Endodermal cell (in vitro differentiated cells): ENCODE measurements at regions not wholly inside any gene's neighbourhood (a gene's known extent, or its start where the extent isn't known, plus 50 kb on each side); places are given as distances from the start of the nearest gene placed in this dataset.

Experiments used
- DNase-seq: peaks from one replicate; pipeline ENCODE4 v3.0.0-alpha.2; 2017
- H3K27ac ChIP-seq: 2 replicates; pipeline ENCODE4 v1.5.1; 2013; ENCODE audit warnings: mild to moderate bottlenecking, low read depth, low read length, moderate library complexity
- H3K27me3 ChIP-seq: 2 replicates; pipeline ENCODE4 v1.6.1; 2013; ENCODE audit warnings: mild to moderate bottlenecking, low read length, moderate library complexity; ENCODE audit not compliant: insufficient read depth, control insufficient read depth, poor library complexity, severe bottlenecking
- H3K36me3 ChIP-seq: 2 replicates; pipeline ENCODE4 v1.7.0; 2013; ENCODE audit warnings: mild to moderate bottlenecking, low read length, moderate library complexity; ENCODE audit not compliant: control insufficient read depth, insufficient read depth
- H3K4me1 ChIP-seq: one replicate; pipeline ENCODE4 v1.7.0; 2013; ENCODE audit warnings: low read length; ENCODE audit not compliant: control insufficient read depth, insufficient read depth
- H3K4me3 ChIP-seq: 2 replicates; pipeline ENCODE4 v1.5.1; 2013; ENCODE audit warnings: mild to moderate bottlenecking, low read length, moderate library complexity
- H3K9ac ChIP-seq: 2 replicates; pipeline ENCODE4 v1.6.1; 2013; ENCODE audit warnings: mild to moderate bottlenecking, low read length, moderate library complexity; ENCODE audit not compliant: poor library complexity, severe bottlenecking; ENCODE audit errors: extremely low read depth
- H3K9me3 ChIP-seq: 2 replicates; pipeline ENCODE4 v1.6.1; 2013; ENCODE audit warnings: mild to moderate bottlenecking, low read length, moderate library complexity; ENCODE audit not compliant: control insufficient read depth
- H3K27ac Mint-ChIP-seq: 2 replicates; pipeline ENCODE4 v1.8.0; 2020; ENCODE audit warnings: mixed read lengths
- H3K27me3 Mint-ChIP-seq: 2 replicates; pipeline ENCODE4 v1.8.0; 2021; ENCODE audit warnings: mild to moderate bottlenecking, mixed read lengths; ENCODE audit not compliant: insufficient read depth
- H3K36me3 Mint-ChIP-seq: 2 replicates; pipeline ENCODE4 v1.8.0; 2020; ENCODE audit warnings: low read depth, mixed read lengths
- H3K4me1 Mint-ChIP-seq: 2 replicates; pipeline ENCODE4 v1.8.0; 2020; ENCODE audit warnings: mixed read lengths
- H3K4me3 Mint-ChIP-seq: 2 replicates; pipeline ENCODE4 v1.8.0; 2020; ENCODE audit warnings: mild to moderate bottlenecking, moderate library complexity, mixed read lengths
- H3K9me3 Mint-ChIP-seq: 2 replicates; pipeline ENCODE4 v1.8.0; 2020; ENCODE audit warnings: mild to moderate bottlenecking, mixed read lengths
- CTCF ChIP-seq: fragments of 200-600 bp; sonication (generic); conservative IDR thresholded peaks from 2 replicates; pipeline ENCODE4 v1.5.0; 2021; ENCODE audit warnings: antibody characterized with exemption, mild to moderate bottlenecking
- WGBS, 2 experiments: methylation state at CpG; one replicate each; pipeline versions ENCODE4 v1.1.5 to v1.1.7; 2013; ENCODE audit warnings: missing lambda C conversion rate in 2 of 2, mixed read lengths in 1 of 2; ENCODE audit not compliant: insufficient coverage in 1 of 2, insufficient read length in 1 of 2; 5-methylcytosine and 5-hydroxymethylcytosine counted together

DNA sequence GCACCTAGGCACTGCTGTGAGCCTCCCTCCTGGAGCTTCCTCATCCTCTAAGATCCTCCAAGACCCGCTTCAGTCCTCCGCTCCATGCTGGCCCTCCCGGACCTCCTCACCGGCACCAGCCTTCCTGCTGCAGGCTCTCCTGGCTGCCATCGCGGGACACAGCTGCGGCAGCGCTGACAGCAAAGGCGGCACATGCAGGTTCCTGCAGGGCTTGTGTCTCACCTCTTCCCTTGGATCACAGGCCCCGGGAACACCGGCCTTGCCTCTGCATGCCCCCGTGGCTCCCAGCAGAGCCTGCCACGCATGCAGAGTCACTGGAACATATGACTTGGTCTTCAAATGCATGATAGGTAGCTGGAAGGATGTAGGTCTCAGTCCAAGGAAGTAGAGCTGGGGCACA is 67.2 kb downstream of the PTGR3 start:
- 89 to 96% methylated on average over 5 to 13 of the region's 13 CpGs for WGBS, 2 experiments
- Histone ChIP-seq H3K4me1 (no peaks in the 10 kb centered on the region), H3K27me3 (no peaks in the 10 kb centered on the region), H3K4me3 (no peak overlapping the region), H3K27ac (no peak overlapping the region), H3K9ac (no peak overlapping the region), H3K36me3 (no peaks in the 10 kb centered on the region), H3K9me3 (no peaks in the 10 kb centered on the region)
- DNase-seq, result peak; percentile 24
- Mint-ChIP-seq H3K9me3 (peaks cover 24% of the 10 kb centered on the region), H3K27me3 (no peaks in the 10 kb centered on the region), H3K27ac (no peak overlapping the region), H3K36me3 (no peaks in the 10 kb centered on the region), H3K4me1 (no peaks in the 10 kb centered on the region), H3K4me3 (no peak overlapping the region)
- no peak for TF ChIP-seq CTCF

GRCh38 chr18:75141166-75141565 is 67.8 kb downstream of the PTGR3 start:
- TF ChIP-seq CTCF, result no peak
- no peaks in the 10 kb centered on the region for H3K36me3 Mint-ChIP-seq
- WGBS, 2 experiments, result 94 to 100% methylated on average over 5 of the region's 5 CpGs
- no peak overlapping the region for H3K27ac Mint-ChIP-seq
- Histone ChIP-seq H3K4me3 (no peak overlapping the region), H3K4me1 (no peaks in the 10 kb centered on the region), H3K9me3 (no peaks in the 10 kb centered on the region), H3K27me3 (no peaks in the 10 kb centered on the region), H3K27ac (no peak overlapping the region), H3K9ac (no peak overlapping the region), H3K36me3 (no peaks in the 10 kb centered on the region)
- DNase-seq, result peak; percentile 10
- H3K27me3 Mint-ChIP-seq, result no peaks in the 10 kb centered on the region
- no peak overlapping the region for H3K4me3 Mint-ChIP-seq
- H3K9me3 Mint-ChIP-seq, result peaks cover 18% of the 10 kb centered on the region
- H3K4me1 Mint-ChIP-seq, result no peaks in the 10 kb centered on the region

GRCh38 chr18:75140296-75140695 is 68.6 kb downstream of the PTGR3 start:
- TF ChIP-seq CTCF, result no peak
- H3K27ac ChIP-seq, result no peak overlapping the region
- H3K4me3 ChIP-seq, result no peak overlapping the region
- H3K4me1 Mint-ChIP-seq, result no peaks in the 10 kb centered on the region
- 95 to 100% methylated on average over 4 to 5 of the region's 5 CpGs for WGBS, 2 experiments
- H3K36me3 ChIP-seq, result no peaks in the 10 kb centered on the region
- H3K4me1 ChIP-seq, result no peaks in the 10 kb centered on the region
- peak; percentile 17 for DNase-seq
- H3K36me3 Mint-ChIP-seq, result no peaks in the 10 kb centered on the region
- no peak overlapping the region for H3K4me3 Mint-ChIP-seq
- H3K27me3 ChIP-seq, result no peaks in the 10 kb centered on the region
- peaks cover 13% of the 10 kb centered on the region for H3K9me3 Mint-ChIP-seq
- no peak overlapping the region for H3K27ac Mint-ChIP-seq
- H3K9ac ChIP-seq, result no peak overlapping the region
- H3K9me3 ChIP-seq, result no peaks in the 10 kb centered on the region
- no peaks in the 10 kb centered on the region for H3K27me3 Mint-ChIP-seq
